Osteocyte (in vitro differentiated cells): ENCODE measurements at regions not wholly inside any gene's neighbourhood (a gene's known extent, or its start where the extent isn't known, plus 50 kb on each side); places are given as distances from the start of the nearest gene placed in this dataset.

Source experiments
- DNase-seq: peaks from one replicate; pipeline ENCODE4 v3.0.0; 2021; ENCODE audit warnings: mixed read lengths; ENCODE audit not compliant: unreplicated experiment; ENCODE audit errors: extremely low spot score
- H3K27ac Mint-ChIP-seq: one replicate; pipeline ENCODE4 v1.8.0; 2021; ENCODE audit warnings: mild to moderate bottlenecking, mixed read lengths; ENCODE audit not compliant: unreplicated experiment
- H3K27me3 Mint-ChIP-seq: one replicate; pipeline ENCODE4 v1.8.0; 2021; ENCODE audit warnings: mixed read lengths; ENCODE audit not compliant: unreplicated experiment
- H3K36me3 Mint-ChIP-seq: one replicate; pipeline ENCODE4 v1.8.0; 2021; ENCODE audit warnings: mixed read lengths; ENCODE audit not compliant: unreplicated experiment
- H3K4me1 Mint-ChIP-seq: one replicate; pipeline ENCODE4 v1.8.0; 2021; ENCODE audit warnings: mixed read lengths; ENCODE audit not compliant: unreplicated experiment
- H3K4me3 Mint-ChIP-seq: one replicate; pipeline ENCODE4 v1.8.0; 2021; ENCODE audit warnings: mild to moderate bottlenecking, moderate library complexity, mixed read lengths; ENCODE audit not compliant: unreplicated experiment
- H3K9me3 Mint-ChIP-seq: one replicate; pipeline ENCODE4 v1.8.0; 2021; ENCODE audit warnings: mixed read lengths; ENCODE audit not compliant: unreplicated experiment
- TF ChIP-seq, protein P1 (sequence below): fragments of 200-600 bp; sonication (generic); IDR thresholded peaks from 2 replicates; pipeline ENCODE4 v1.5.0; 2021; ENCODE audit warnings: antibody characterized with exemption, mild to moderate bottlenecking, moderate library complexity

DNA sequence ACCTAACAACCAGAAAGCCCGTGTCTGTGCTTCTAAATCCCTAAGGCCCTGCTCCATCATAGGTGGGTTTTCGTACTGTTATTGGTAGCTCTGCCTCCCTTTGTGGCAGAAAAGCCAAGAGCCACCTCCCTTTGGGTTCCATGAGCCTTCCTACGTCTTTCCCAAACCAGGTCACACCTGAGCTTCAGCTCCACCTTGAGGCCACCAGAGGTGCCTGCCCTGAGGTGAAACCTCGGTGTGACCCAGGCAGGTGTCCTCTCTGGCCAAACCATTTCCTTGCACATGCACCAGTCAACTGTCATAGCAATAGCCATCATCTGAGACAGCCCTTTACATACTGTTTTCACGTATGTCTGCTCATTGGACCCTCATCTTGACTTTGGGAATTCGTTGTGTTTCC is 188.0 kb upstream of the RBPJ start:
- H3K9me3 Mint-ChIP-seq, result peaks cover 3% of the 10 kb centered on the region
- no peak overlapping the region for H3K4me3 Mint-ChIP-seq
- H3K36me3 Mint-ChIP-seq, result no peaks in the 10 kb centered on the region
- TF ChIP-seq, protein P1, sequence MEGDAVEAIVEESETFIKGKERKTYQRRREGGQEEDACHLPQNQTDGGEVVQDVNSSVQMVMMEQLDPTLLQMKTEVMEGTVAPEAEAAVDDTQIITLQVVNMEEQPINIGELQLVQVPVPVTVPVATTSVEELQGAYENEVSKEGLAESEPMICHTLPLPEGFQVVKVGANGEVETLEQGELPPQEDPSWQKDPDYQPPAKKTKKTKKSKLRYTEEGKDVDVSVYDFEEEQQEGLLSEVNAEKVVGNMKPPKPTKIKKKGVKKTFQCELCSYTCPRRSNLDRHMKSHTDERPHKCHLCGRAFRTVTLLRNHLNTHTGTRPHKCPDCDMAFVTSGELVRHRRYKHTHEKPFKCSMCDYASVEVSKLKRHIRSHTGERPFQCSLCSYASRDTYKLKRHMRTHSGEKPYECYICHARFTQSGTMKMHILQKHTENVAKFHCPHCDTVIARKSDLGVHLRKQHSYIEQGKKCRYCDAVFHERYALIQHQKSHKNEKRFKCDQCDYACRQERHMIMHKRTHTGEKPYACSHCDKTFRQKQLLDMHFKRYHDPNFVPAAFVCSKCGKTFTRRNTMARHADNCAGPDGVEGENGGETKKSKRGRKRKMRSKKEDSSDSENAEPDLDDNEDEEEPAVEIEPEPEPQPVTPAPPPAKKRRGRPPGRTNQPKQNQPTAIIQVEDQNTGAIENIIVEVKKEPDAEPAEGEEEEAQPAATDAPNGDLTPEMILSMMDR, result no peak
- H3K4me1 Mint-ChIP-seq, result no peaks in the 10 kb centered on the region
- no peak for DNase-seq
- no peaks in the 10 kb centered on the region for H3K27me3 Mint-ChIP-seq
- H3K27ac Mint-ChIP-seq, result no peak overlapping the region

GRCh38 chr4:26133840-26134239 is 187.0 kb upstream of the RBPJ start:
- Mint-ChIP-seq H3K27me3 (no peaks in the 10 kb centered on the region), H3K36me3 (no peaks in the 10 kb centered on the region), H3K4me3 (no peak overlapping the region), H3K4me1 (peaks cover 6% of the 10 kb centered on the region), H3K9me3 (peaks cover 1% of the 10 kb centered on the region), H3K27ac (no peak overlapping the region)
- DNase-seq, result no peak
- TF ChIP-seq, protein P1, result no peak

- peaks cover 21% of the 10 kb centered on the region for H3K4me1 Mint-ChIP-seq
- no peak for DNase-seq
- no peaks in the 10 kb centered on the region for H3K27me3 Mint-ChIP-seq
- TF ChIP-seq, protein P1, result no peak
- no peak overlapping the region for H3K4me3 Mint-ChIP-seq
- no peak overlapping the region for H3K27ac Mint-ChIP-seq
- H3K9me3 Mint-ChIP-seq, result no peaks in the 10 kb centered on the region
- H3K36me3 Mint-ChIP-seq, result no peaks in the 10 kb centered on the region
Observed at GRCh38 chr4:26135331-26135730, 185.5 kb upstream of the RBPJ start.

DNA sequence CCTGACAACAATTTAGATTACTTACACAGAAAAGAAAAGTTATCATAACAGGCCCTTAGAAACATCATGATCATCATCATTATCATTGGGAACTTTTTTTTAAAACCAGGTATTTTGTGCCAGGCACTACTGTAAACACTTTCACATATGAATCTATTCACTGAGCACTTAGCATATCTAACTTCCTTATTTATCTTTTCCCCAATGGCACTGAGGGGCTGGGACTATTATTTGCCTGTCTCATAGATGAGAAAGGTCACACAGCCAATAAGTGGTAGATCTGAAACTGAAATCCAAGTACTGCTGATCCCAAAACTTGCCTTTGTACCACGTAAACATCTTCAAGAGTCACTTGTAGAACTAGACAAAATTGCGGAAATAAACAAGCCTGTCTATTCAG is 184.2 kb upstream of the RBPJ start:
- TF ChIP-seq, protein P1, result no peak
- Mint-ChIP-seq H3K9me3 (no peaks in the 10 kb centered on the region), H3K36me3 (no peaks in the 10 kb centered on the region), H3K27me3 (no peaks in the 10 kb centered on the region), H3K4me1 (peaks cover 32% of the 10 kb centered on the region), H3K4me3 (no peak overlapping the region), H3K27ac (no peak overlapping the region)
- DNase-seq, result no peak

DNA sequence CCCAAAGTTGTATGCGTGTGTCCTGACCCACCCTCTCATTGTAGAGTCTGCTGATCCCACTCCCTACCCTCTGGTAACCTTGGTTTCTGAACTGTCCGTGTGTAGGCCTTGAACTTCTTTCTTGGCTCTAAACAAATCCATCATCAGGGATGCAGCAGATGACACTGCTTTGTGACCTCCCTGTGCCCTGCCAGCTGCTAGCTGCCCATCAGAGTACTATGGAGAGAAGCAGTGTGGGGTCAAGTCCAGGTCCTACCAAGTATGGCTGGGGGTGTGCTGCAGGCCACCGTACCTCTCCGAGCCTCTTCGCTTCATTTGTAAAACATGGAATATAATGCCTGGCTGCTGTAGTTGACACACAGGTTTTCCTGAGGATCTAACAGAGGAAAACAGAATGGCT is 183.5 kb upstream of the RBPJ start:
- Mint-ChIP-seq H3K4me3 (no peak overlapping the region), H3K27ac (no peak overlapping the region), H3K4me1 (peaks cover 39% of the 10 kb centered on the region), H3K36me3 (no peaks in the 10 kb centered on the region), H3K27me3 (no peaks in the 10 kb centered on the region), H3K9me3 (no peaks in the 10 kb centered on the region)
- TF ChIP-seq, protein P1, result no peak
- DNase-seq, result no peak
